BLaER1 (cell line): ENCODE measurements at regions not wholly inside any gene's neighbourhood (a gene's known extent, or its start where the extent isn't known, plus 50 kb on each side); places are given as distances from the start of the nearest gene placed in this dataset.

Experiments used
- H3K27ac ChIP-seq: shearing (Covaris generic); formaldehyde crosslinking; 2 replicates; pipeline ENCODE4 v1.8.1; 2022
- H3K27me3 ChIP-seq: shearing (Covaris generic); formaldehyde crosslinking; 2 replicates; pipeline ENCODE4 v1.8.1; 2022
- H3K36me3 ChIP-seq: shearing (Covaris generic); formaldehyde crosslinking; 2 replicates; pipeline ENCODE4 v1.8.1; 2022
- H3K4me1 ChIP-seq: shearing (Covaris generic); formaldehyde crosslinking; 2 replicates; pipeline ENCODE4 v1.8.1; 2022
- H3K4me2 ChIP-seq: shearing (Covaris generic); formaldehyde crosslinking; 2 replicates; pipeline ENCODE4 v1.8.1; 2022
- H3K4me3 ChIP-seq: shearing (Covaris generic); formaldehyde crosslinking; 2 replicates; pipeline ENCODE4 v1.8.1; 2022
- H3K9ac ChIP-seq: shearing (Covaris generic); formaldehyde crosslinking; 2 replicates; pipeline ENCODE4 v1.8.1; 2022
- H3K9me3 ChIP-seq: shearing (Covaris generic); formaldehyde crosslinking; 2 replicates; pipeline ENCODE4 v1.8.1; 2022
- H4K20me1 ChIP-seq: shearing (Covaris generic); formaldehyde crosslinking; 2 replicates; pipeline ENCODE4 v1.8.1; 2022
- Cebpa-rat ChIP-seq: shearing (Covaris generic); IDR thresholded peaks from 2 replicates; pipeline ENCODE4 v1.8.1; 2022

GRCh38 chr11:91817996-91818395, 406.6 kb upstream of the FAT3 start:
- no peak for TF ChIP-seq Cebpa-rat
- no peaks in the 10 kb centered on the region for H3K9me3 ChIP-seq
- H4K20me1 ChIP-seq, result no peaks in the 10 kb centered on the region
- no peak overlapping the region for H3K27ac ChIP-seq
- H3K4me1 ChIP-seq, result no peaks in the 10 kb centered on the region
- no peaks in the 10 kb centered on the region for H3K27me3 ChIP-seq
- H3K36me3 ChIP-seq, result no peaks in the 10 kb centered on the region
- no peak overlapping the region for H3K4me2 ChIP-seq
- H3K4me3 ChIP-seq, result no peak overlapping the region
- no peak overlapping the region for H3K9ac ChIP-seq

DNA sequence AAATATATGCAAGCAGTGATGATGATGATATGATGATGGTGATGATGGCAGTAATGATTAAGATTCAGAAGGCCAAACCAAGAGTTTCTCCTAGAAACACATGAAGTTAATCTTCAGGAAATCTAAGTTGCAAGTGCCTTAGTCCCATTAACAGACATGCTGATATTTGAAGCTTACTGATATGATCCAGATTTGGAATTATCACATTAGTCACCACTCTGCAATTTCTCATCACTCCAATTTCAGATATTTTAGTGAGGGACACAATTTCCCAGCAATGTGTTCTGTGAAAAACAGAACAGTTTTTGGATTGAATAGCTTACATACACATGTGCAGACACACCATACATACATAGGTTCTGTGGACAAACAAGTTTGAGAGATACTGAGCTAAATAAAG, 411.4 kb upstream of the FAT3 start:
- Histone ChIP-seq H4K20me1 (no peaks in the 10 kb centered on the region), H3K27me3 (no peaks in the 10 kb centered on the region), H3K27ac (no peak overlapping the region), H3K4me1 (no peaks in the 10 kb centered on the region), H3K4me3 (no peak overlapping the region), H3K9ac (no peak overlapping the region), H3K9me3 (no peaks in the 10 kb centered on the region), H3K36me3 (no peaks in the 10 kb centered on the region), H3K4me2 (no peak overlapping the region)
- no peak for TF ChIP-seq Cebpa-rat

- no peaks in the 10 kb centered on the region for H3K9me3 ChIP-seq
- H3K36me3 ChIP-seq, result no peaks in the 10 kb centered on the region
- TF ChIP-seq Cebpa-rat, result no peak
- H3K4me2 ChIP-seq, result no peak overlapping the region
- no peaks in the 10 kb centered on the region for H4K20me1 ChIP-seq
- H3K4me1 ChIP-seq, result no peaks in the 10 kb centered on the region
- H3K27me3 ChIP-seq, result no peaks in the 10 kb centered on the region
- H3K4me3 ChIP-seq, result no peak overlapping the region
- H3K9ac ChIP-seq, result no peak overlapping the region
- H3K27ac ChIP-seq, result no peak overlapping the region
Observed at GRCh38 chr11:91810871-91811270, 413.7 kb upstream of the FAT3 start.

- Histone ChIP-seq H3K4me2 (no peak overlapping the region), H4K20me1 (no peaks in the 10 kb centered on the region), H3K4me3 (no peak overlapping the region), H3K27ac (no peak overlapping the region), H3K4me1 (no peaks in the 10 kb centered on the region), H3K36me3 (no peaks in the 10 kb centered on the region), H3K9ac (no peak overlapping the region), H3K9me3 (no peaks in the 10 kb centered on the region), H3K27me3 (no peaks in the 10 kb centered on the region)
- TF ChIP-seq Cebpa-rat, result no peak
Observed at GRCh38 chr11:91805293-91805692, 419.3 kb upstream of the FAT3 start.

DNA sequence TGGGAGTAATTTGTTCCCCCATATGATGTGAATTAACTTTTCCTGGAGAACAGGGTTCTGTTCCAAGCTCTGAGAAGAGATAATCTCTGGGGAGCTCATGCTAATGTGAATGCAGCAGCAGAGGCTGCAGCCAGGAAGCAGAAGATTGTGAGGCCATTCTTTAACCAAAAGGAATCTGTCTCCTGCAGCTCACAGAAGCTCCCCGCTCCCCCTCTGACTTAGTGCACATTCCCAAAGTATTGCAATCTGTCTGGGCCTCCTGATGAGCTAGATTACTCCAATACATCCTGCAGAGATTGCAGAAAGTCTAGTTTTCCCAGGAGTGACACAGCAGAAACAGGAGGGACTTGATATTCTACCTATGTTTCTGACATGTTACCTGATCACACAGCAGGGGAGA, 420.6 kb upstream of the FAT3 start:
- Histone ChIP-seq H3K9me3 (no peaks in the 10 kb centered on the region), H3K9ac (no peak overlapping the region), H3K36me3 (no peaks in the 10 kb centered on the region), H3K27me3 (no peaks in the 10 kb centered on the region), H3K4me2 (no peak overlapping the region), H3K4me1 (no peaks in the 10 kb centered on the region), H3K4me3 (no peak overlapping the region), H4K20me1 (no peaks in the 10 kb centered on the region), H3K27ac (no peak overlapping the region)
- TF ChIP-seq Cebpa-rat, result no peak

DNA sequence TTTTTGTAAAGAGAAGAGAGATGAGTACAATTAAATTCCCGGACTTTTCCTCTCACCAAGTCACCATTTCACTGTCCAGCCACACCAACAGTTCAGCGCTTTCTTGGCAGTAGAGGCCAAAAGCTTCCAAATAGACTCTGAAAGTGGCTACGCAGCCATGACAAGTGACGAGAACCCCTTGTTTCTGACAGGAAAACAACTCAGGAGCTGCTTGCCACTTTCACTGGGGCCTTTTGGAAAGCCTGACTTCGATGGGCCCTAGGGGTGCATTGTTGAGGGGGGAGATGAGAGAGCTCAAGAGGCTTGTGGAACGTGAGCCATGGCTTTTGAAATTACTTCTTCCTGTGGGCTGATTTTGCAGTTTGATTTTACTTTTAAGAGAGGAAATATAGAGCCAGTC, 422.1 kb upstream of the FAT3 start:
- Histone ChIP-seq H3K9me3 (no peaks in the 10 kb centered on the region), H3K4me2 (no peak overlapping the region), H4K20me1 (no peaks in the 10 kb centered on the region), H3K4me1 (no peaks in the 10 kb centered on the region), H3K27ac (no peak overlapping the region), H3K9ac (no peak overlapping the region), H3K4me3 (no peak overlapping the region), H3K36me3 (no peaks in the 10 kb centered on the region), H3K27me3 (no peaks in the 10 kb centered on the region)
- no peak for TF ChIP-seq Cebpa-rat

- H3K4me1 ChIP-seq, result no peaks in the 10 kb centered on the region
- TF ChIP-seq Cebpa-rat, result no peak
- no peaks in the 10 kb centered on the region for H3K36me3 ChIP-seq
- no peak overlapping the region for H3K4me3 ChIP-seq
- no peaks in the 10 kb centered on the region for H3K9me3 ChIP-seq
- no peaks in the 10 kb centered on the region for H3K27me3 ChIP-seq
- no peak overlapping the region for H3K4me2 ChIP-seq
- no peak overlapping the region for H3K27ac ChIP-seq
- no peaks in the 10 kb centered on the region for H4K20me1 ChIP-seq
- H3K9ac ChIP-seq, result no peak overlapping the region
Observed at GRCh38 chr11:91800208-91800914, 424.3 kb upstream of the FAT3 start.

DNA sequence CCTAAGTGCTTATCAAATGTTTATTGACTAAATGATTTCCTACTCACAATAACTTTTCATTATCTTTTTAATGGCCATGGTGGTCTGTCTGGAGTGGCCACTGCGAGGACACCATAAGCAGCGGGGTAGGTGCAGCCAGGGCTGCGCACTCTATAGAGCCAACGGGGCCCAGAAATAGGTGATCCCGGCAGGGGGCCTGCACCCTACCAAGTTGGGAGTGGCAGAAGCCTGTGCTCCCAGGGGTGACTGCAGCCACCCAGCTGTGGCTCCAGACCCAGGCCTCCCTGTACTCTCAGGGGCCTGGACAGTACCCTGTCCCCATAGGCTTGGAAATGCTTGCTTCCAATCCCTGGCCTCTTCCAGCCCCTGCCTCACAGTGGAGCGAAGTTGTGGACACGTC, 426.4 kb upstream of the FAT3 start:
- Histone ChIP-seq H3K27ac (no peak overlapping the region), H3K27me3 (no peaks in the 10 kb centered on the region), H3K4me2 (no peak overlapping the region), H3K4me3 (no peak overlapping the region), H3K9ac (no peak overlapping the region), H4K20me1 (no peaks in the 10 kb centered on the region), H3K9me3 (no peaks in the 10 kb centered on the region), H3K4me1 (no peaks in the 10 kb centered on the region), H3K36me3 (no peaks in the 10 kb centered on the region)
- TF ChIP-seq Cebpa-rat, result no peak

GRCh38 chr11:91796999-91797398, 427.6 kb upstream of the FAT3 start:
- Histone ChIP-seq H3K4me1 (no peaks in the 10 kb centered on the region), H3K4me2 (no peak overlapping the region), H3K9me3 (no peaks in the 10 kb centered on the region), H4K20me1 (no peaks in the 10 kb centered on the region), H3K27ac (no peak overlapping the region), H3K36me3 (no peaks in the 10 kb centered on the region), H3K27me3 (no peaks in the 10 kb centered on the region), H3K4me3 (no peak overlapping the region), H3K9ac (no peak overlapping the region)
- TF ChIP-seq Cebpa-rat, result no peak

- Histone ChIP-seq H3K4me1 (no peaks in the 10 kb centered on the region), H3K27ac (no peak overlapping the region), H4K20me1 (no peaks in the 10 kb centered on the region), H3K9me3 (no peaks in the 10 kb centered on the region), H3K4me3 (no peak overlapping the region), H3K9ac (no peak overlapping the region), H3K4me2 (no peak overlapping the region), H3K27me3 (no peaks in the 10 kb centered on the region), H3K36me3 (no peaks in the 10 kb centered on the region)
- no peak for TF ChIP-seq Cebpa-rat
Observed at GRCh38 chr11:91795139-91795887, 429.3 kb upstream of the FAT3 start.
